GM23248 (cell line): ENCODE measurements at regions not wholly inside any gene's neighbourhood (a gene's known extent, or its start where the extent isn't known, plus 50 kb on each side); places are given as distances from the start of the nearest gene placed in this dataset.
"Not testable (repeated sequence)": the region's sequence is repeated elsewhere in the genome, so short reads cannot be mapped to it uniquely, and the experiment has no call there.

ENCODE experiments used
- DNase-seq: peaks from one replicate; pipeline ENCODE4 v3.0.0-alpha.2; 2015
- H2AFZ ChIP-seq: fragments of 200-600 bp; sonication (generic); 2 replicates; pipeline ENCODE4 v1.6.1; 2016; ENCODE audit warnings: antibody characterized with exemption
- H3F3A ChIP-seq: fragments of 200-600 bp; sonication (generic); 2 replicates; pipeline ENCODE4 v1.6.1; 2016; ENCODE audit warnings: mild to moderate bottlenecking, antibody characterized with exemption, mixed run types; ENCODE audit not compliant: insufficient read depth
- H3K27ac ChIP-seq: fragments of 200-600 bp; sonication (generic); 2 replicates; pipeline ENCODE4 v1.5.1; 2016; ENCODE audit warnings: mild to moderate bottlenecking
- H3K27me3 ChIP-seq: fragments of 200-600 bp; sonication (generic); replicated peaks from 2 replicates; pipeline ENCODE4 v1.6.1; 2016; ENCODE audit warnings: mild to moderate bottlenecking; ENCODE audit not compliant: insufficient read depth
- H3K36me3 ChIP-seq: fragments of 200-600 bp; sonication (generic); 2 replicates; pipeline ENCODE4 v1.6.1; 2016; ENCODE audit warnings: low read depth, mild to moderate bottlenecking
- H3K4me1 ChIP-seq: fragments of 200-600 bp; sonication (generic); 2 replicates; pipeline ENCODE4 v1.6.1; 2016; ENCODE audit warnings: mild to moderate bottlenecking; ENCODE audit not compliant: insufficient read depth
- H3K4me2 ChIP-seq: fragments of 200-600 bp; sonication (generic); one replicate; pipeline ENCODE4 v1.6.1; 2016; ENCODE audit warnings: mild to moderate bottlenecking; ENCODE audit not compliant: unreplicated experiment
- H3K4me3 ChIP-seq: fragments of 200-600 bp; sonication (generic); 2 replicates; pipeline ENCODE4 v1.5.1; 2016; ENCODE audit warnings: mild to moderate bottlenecking
- H3K79me2 ChIP-seq: fragments of 200-600 bp; sonication (generic); 2 replicates; pipeline ENCODE4 v1.6.1; 2016; ENCODE audit warnings: mild to moderate bottlenecking; ENCODE audit not compliant: insufficient read depth
- H3K9ac ChIP-seq: fragments of 200-600 bp; sonication (generic); 2 replicates; pipeline ENCODE4 v1.6.1; 2016; ENCODE audit warnings: mild to moderate bottlenecking
- H3K9me2 ChIP-seq: fragments of 200-600 bp; sonication (generic); 2 replicates; pipeline ENCODE4 v1.6.1; 2016; ENCODE audit warnings: mixed run types, mild to moderate bottlenecking, moderate library complexity; ENCODE audit not compliant: insufficient read depth
- H3K9me3 ChIP-seq: fragments of 200-600 bp; sonication (generic); one replicate; pipeline ENCODE4 v1.6.1; 2017; ENCODE audit warnings: low read depth
- H4K20me1 ChIP-seq: fragments of 200-600 bp; sonication (generic); 2 replicates; pipeline ENCODE4 v1.6.0; 2016; ENCODE audit not compliant: insufficient read depth
- EZH2 ChIP-seq: fragments of 200-600 bp; sonication (generic); IDR thresholded peaks from 2 replicates; pipeline ENCODE4 v1.6.1; 2018; ENCODE audit warnings: antibody characterized with exemption, mild to moderate bottlenecking; ENCODE audit not compliant: insufficient read depth, poor library complexity, severe bottlenecking
- EZH2phosphoT487 ChIP-seq: fragments of 200-600 bp; sonication (generic); IDR thresholded peaks from 2 replicates; pipeline ENCODE4 v1.6.1; 2018; ENCODE audit warnings: antibody characterized with exemption, moderate library complexity, mild to moderate bottlenecking, low read depth; ENCODE audit not compliant: insufficient read depth
- WGBS, 2 experiments: methylation state at CpG; one replicate each; pipeline ENCODE4 v1.1.6; 2015 to 2017; ENCODE audit warnings: low lambda C conversion rate in 2 of 2, low coverage in 1 of 2; ENCODE audit errors: missing lambda C conversion rate in 2 of 2; 5-methylcytosine and 5-hydroxymethylcytosine counted together
- in situ Hi-C: fragments of 300-500 bp; cut with MboI; formaldehyde crosslinking; loops from 2 replicates; pipeline ENCODE4 v1.15.0; 2020

GRCh38 chr17:77066165-77066564, 74.6 kb upstream of the SEC14L1 start:
- Histone ChIP-seq H3K4me1 (no peaks in the 10 kb centered on the region), H3K27ac (no peak overlapping the region), H3K4me2 (no peak overlapping the region), H3K36me3 (no peaks in the 10 kb centered on the region), H3K27me3 (peaks cover 40% of the 10 kb centered on the region), H2AFZ (no peak overlapping the region), H3K9me3 (no peaks in the 10 kb centered on the region), H3F3A (no peaks in the 10 kb centered on the region), H3K9ac (no peak overlapping the region), H3K4me3 (no peak overlapping the region), H4K20me1 (no peaks in the 10 kb centered on the region), H3K9me2 (no peaks in the 10 kb centered on the region), H3K79me2 (no peaks in the 10 kb centered on the region)
- TF ChIP-seq EZH2phosphoT487 = no peak
- TF ChIP-seq EZH2 = no peak
- DNase-seq = no peak
- in situ Hi-C loops = no loop called here
- WGBS, 2 experiments = 52 to 53% methylated on average over 2 of the region's 2 CpGs

GRCh38 chr17:77066726-77067409, 73.9 kb upstream of the SEC14L1 start:
- 30% methylated on average over 10 of the region's 10 CpGs for WGBS, 2 experiments
- H3K4me3 ChIP-seq, H3F3A ChIP-seq, H4K20me1 ChIP-seq, H2AFZ ChIP-seq, H3K79me2 ChIP-seq, in situ Hi-C loops, H3K4me1 ChIP-seq, H3K9me2 ChIP-seq, H3K36me3 ChIP-seq, H3K4me2 ChIP-seq, H3K9me3 ChIP-seq, H3K9ac ChIP-seq, H3K27ac ChIP-seq: not testable (repeated sequence)
- H3K27me3 ChIP-seq = peaks cover 33% of the 10 kb centered on the region
- peak; percentile 74 for DNase-seq

GRCh38 chr17:77068915-77069314, 71.9 kb upstream of the SEC14L1 start:
- no peaks in the 10 kb centered on the region for H3K4me1 ChIP-seq
- no peaks in the 10 kb centered on the region for H3K79me2 ChIP-seq
- no peaks in the 10 kb centered on the region for H4K20me1 ChIP-seq
- no peaks in the 10 kb centered on the region for H3K9me3 ChIP-seq
- no peak overlapping the region for H3K9ac ChIP-seq
- no peaks in the 10 kb centered on the region for H3K9me2 ChIP-seq
- H3K27me3 ChIP-seq = peaks cover 49% of the 10 kb centered on the region
- no peak overlapping the region for H3K27ac ChIP-seq
- peak; percentile 14 for DNase-seq
- H3F3A ChIP-seq = no peaks in the 10 kb centered on the region
- no peak overlapping the region for H3K4me2 ChIP-seq
- H3K4me3 ChIP-seq = no peak overlapping the region
- no peaks in the 10 kb centered on the region for H3K36me3 ChIP-seq
- 38 to 56% methylated on average over 2 of the region's 2 CpGs for WGBS, 2 experiments
- TF ChIP-seq EZH2 (no peak), EZH2phosphoT487 (no peak)
- no peak overlapping the region for H2AFZ ChIP-seq
- in situ Hi-C loops = no loop called here

GRCh38 chr17:77070888-77071279, 69.9 kb upstream of the SEC14L1 start:
- H3K36me3 ChIP-seq = no peaks in the 10 kb centered on the region
- DNase-seq = no peak
- H3K9me3 ChIP-seq = no peaks in the 10 kb centered on the region
- in situ Hi-C loops = no loop called here
- peaks cover 57% of the 10 kb centered on the region for H3K27me3 ChIP-seq
- H3K9me2 ChIP-seq = no peaks in the 10 kb centered on the region
- H3K27ac ChIP-seq = no peak overlapping the region
- no peaks in the 10 kb centered on the region for H3F3A ChIP-seq
- no peak overlapping the region for H3K9ac ChIP-seq
- no peak overlapping the region for H3K4me3 ChIP-seq
- 38 to 45% methylated on average over 5 to 6 of the region's 6 CpGs for WGBS, 2 experiments
- H3K79me2 ChIP-seq = no peaks in the 10 kb centered on the region
- TF ChIP-seq EZH2phosphoT487 (no peak), EZH2 (no peak)
- H3K4me1 ChIP-seq = no peaks in the 10 kb centered on the region
- H3K4me2 ChIP-seq = no peak overlapping the region
- no peaks in the 10 kb centered on the region for H4K20me1 ChIP-seq
- H2AFZ ChIP-seq = no peak overlapping the region

GRCh38 chr17:77071925-77072490, 68.8 kb upstream of the SEC14L1 start:
- no peak for DNase-seq
- TF ChIP-seq EZH2 = no peak
- TF ChIP-seq EZH2phosphoT487 = no peak
- no peaks in the 10 kb centered on the region for H3K9me3 ChIP-seq
- H3K36me3 ChIP-seq = no peaks in the 10 kb centered on the region
- no peaks in the 10 kb centered on the region for H3K4me1 ChIP-seq
- in situ Hi-C loops = no loop called here
- H2AFZ ChIP-seq = no peak overlapping the region
- no peak overlapping the region for H3K27ac ChIP-seq
- no peaks in the 10 kb centered on the region for H3K9me2 ChIP-seq
- no peak overlapping the region for H3K9ac ChIP-seq
- no peak overlapping the region for H3K4me2 ChIP-seq
- no peak overlapping the region for H3K4me3 ChIP-seq
- H3K27me3 ChIP-seq = peaks cover 57% of the 10 kb centered on the region
- no peaks in the 10 kb centered on the region for H3F3A ChIP-seq
- H3K79me2 ChIP-seq = no peaks in the 10 kb centered on the region
- H4K20me1 ChIP-seq = no peaks in the 10 kb centered on the region
